LoVo (cell line): ENCODE measurements at regions not wholly inside any gene's neighbourhood (a gene's known extent, or its start where the extent isn't known, plus 50 kb on each side); places are given as distances from the start of the nearest gene placed in this dataset.
"Not testable (repeated sequence)": the region's sequence is repeated elsewhere in the genome, so short reads cannot be mapped to it uniquely, and the experiment has no call there.

Source experiments
- DNase-seq: peaks from one replicate; pipeline ENCODE4 v3.0.0-alpha.2; 2016; ENCODE audit warnings: low spot score

DNA sequence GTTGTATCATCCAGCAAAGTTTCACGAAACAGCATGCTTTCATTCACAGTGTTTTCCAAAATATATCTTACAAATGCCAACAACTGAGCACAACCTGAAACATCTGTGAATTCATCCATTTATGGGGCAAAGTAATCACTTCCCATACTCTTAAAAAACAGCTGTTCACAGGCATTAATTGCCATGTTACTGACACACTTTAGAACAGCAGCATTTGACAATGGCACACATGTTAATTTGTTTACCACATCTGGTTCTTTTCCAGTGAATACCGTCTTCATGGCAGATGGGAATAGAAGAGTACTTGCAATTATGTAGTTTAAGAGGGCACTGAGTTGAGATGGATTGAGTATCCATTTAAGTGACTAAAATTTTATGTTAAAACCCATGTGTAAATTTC is 347.4 kb upstream of the LRP1B start:
- DNase-seq = no peak

DNA sequence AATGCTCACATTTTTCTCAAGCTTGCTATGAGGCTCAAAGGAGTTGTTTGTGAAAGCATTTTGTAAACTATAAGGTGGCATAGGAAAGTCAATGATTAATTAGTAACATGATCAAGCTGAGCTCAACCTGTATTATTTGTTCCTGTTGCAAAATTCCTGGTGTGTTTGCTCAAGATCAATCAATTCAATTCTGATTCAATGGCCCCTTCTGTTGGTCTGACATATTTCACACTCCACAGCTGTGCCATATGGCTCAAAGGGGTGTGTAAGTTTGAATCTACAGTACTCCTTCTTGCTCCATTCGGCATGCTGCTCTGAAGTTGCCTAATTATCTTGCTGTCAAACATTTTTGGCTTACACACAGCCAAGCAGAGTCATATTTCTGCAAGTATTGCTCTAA is 341.6 kb upstream of the LRP1B start:
- DNase-seq = no peak

- DNase-seq = no peak
Observed at GRCh38 chr2:142467321-142467720, 336.5 kb upstream of the LRP1B start.

DNA sequence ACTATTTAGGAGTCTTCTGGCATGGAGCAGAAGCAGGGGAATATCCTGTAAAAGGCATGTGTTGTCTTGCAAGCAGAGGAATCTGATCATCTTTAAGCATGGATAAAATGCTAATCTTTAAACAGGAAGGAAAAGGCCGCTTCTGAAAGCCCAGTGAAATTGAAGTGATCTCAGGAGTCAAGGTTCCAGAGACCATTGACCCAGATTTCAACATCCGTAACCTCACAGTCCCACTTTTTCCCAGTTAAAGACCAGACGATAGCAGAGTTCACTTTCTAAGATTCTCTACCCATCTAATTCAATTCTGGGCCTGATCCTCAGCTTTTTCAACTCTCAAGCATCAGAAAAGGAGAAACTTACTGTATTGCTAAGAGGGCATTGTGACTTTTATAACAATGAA is 332.2 kb upstream of the LRP1B start:
- DNase-seq = no peak

GRCh38 chr2:142462306-142462705 is 331.5 kb upstream of the LRP1B start:
- DNase-seq = no peak

DNA sequence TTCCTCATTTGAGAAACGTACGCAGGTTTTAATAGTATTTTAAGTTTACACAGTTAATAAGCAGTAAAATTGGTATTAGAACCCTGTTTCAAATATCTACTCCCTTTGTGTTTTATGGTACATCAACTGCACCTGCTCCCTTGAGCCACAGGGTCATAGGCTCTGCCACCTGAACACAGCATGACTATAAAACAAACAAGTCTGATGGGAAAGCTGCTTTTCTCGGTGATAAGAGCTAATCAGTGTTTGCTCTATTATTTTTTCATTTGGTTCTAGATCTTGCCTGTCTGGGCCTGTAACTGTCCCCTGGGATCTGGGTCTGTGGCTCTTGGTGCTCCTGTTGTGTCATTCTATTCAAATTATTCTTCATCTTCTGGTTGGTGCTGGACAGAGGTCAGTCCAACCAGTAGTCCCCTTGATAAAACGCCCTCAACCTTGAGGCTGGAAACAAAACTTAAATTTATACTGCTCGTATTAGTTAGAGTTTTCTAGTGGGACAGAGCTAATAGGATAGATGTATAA is 314.8 kb upstream of the LRP1B start:
- DNase-seq = no peak

- DNase-seq = no peak
Observed at GRCh38 chr2:142445023-142445422, 314.2 kb upstream of the LRP1B start.

DNA sequence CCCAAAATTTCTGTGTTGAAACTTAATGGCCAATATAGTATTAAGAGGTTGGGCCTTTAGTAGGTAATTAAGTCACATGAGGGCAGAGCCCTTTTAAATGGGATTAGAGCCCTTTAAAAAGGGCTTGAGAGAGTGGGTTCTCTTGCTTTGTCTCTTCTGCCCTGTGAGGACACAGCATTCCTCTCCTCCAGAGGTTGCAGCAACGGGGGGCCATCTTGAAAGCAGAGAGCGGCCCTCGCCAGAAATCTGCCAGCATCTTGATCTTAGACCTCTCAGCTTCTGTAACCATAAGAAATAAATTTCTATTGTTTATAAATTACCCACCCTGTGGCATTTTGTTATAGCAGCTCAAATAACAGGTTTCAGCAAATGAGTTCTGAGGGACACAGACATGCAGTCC is 305.0 kb upstream of the LRP1B start:
- no peak for DNase-seq

GRCh38 chr2:142426064-142426463 is 295.2 kb upstream of the LRP1B start:
- DNase-seq = no peak

DNA sequence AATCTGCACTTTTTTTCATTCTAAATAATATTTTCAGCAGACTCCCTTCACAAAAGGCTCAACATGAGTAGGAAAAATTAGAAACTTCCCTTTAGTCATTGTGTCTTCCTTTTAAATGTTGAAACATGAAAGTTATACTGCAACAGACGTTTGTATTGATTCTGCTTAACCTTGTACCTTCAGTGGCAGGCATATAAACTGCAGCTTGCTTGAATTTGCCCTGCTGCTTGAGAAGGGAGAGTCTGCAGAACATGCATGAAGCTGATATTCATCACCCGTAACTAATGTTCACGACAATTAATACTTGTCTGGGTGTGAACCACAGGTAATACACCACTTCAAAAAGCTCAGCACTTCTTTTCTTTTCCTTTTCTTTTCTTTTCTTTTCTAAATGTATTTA is 294.7 kb upstream of the LRP1B start:
- no peak for DNase-seq

DNA sequence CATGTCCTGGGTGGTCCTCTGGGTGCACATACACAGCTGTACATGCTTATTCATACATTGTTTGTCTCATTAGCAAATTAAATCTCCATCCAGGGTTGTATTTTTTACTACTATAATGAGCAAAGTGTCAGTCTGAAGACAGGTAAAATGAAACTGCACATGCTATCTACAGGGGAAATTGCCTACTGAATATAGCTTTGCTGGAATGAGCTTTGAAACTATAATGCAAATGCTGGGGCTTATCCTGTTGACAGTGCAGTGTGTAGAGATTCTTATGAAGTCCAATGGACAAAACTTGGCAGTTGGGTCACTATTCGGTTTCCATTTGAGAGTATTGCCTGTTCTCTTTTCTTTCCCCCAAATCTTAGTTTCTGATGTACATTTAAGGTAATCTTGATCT is 292.8 kb upstream of the LRP1B start:
- DNase-seq = no peak

GRCh38 chr2:142422769-142423168 is 292.0 kb upstream of the LRP1B start:
- DNase-seq = no peak

DNA sequence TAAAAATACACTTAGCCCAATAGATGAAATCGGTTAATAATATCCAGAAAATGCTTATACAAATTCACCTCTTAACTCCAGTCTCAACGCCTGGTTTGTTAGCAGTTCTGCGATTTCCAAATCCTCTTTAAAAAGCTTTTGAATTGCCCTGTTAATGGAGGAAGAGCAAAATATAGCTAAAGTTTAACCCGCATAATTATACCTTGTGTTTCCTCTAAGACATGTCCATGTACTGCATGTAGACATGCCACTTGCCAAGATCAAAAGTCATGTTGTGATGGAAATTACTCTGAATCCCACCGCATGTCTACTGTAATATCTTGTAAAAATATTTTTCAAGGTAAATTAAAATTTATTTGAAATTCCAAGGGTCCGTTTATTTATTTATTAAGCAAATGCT is 291.2 kb upstream of the LRP1B start:
- no peak for DNase-seq

DNA sequence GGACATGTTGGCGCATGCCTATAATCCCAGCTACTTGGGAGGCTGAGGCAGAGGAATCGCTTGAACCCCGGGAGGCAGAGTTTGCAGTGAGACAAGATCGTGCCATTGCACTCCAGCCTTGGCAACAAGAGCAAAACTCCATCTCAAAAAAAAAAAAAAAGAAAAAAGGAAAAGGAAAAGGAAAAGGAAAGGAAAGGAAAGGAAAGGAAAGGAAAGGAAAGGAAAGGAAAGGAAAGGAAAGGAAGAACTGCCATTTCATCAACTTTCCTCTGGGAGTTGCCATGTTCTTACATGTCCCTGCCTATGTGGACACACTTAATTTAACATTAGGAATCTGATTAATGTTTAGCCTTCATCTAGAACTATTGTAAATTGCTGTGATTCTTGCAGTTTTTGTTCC is 287.9 kb upstream of the LRP1B start:
- not testable (repeated sequence) for DNase-seq

DNA sequence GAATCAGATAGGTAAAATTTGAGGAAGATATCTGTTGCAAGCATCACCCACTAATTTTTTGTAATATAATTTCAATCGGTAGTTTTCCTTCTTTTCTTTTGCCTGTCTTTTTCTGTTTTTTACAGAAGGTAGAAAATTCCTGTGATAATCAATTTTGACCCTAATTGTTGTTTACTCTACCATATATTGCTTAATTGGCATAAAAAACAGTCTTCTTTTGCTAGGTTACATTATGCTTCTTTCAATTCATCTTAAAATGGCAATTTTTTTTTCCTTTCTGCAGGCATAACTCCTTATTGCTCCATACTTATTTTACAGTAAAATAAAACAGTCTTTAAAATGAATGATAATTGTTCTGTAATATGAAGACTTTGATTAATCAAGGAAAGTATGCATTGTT is 286.2 kb upstream of the LRP1B start:
- no peak for DNase-seq

GRCh38 chr2:142415461-142415860 is 284.6 kb upstream of the LRP1B start:
- DNase-seq = peak; percentile 26

DNA sequence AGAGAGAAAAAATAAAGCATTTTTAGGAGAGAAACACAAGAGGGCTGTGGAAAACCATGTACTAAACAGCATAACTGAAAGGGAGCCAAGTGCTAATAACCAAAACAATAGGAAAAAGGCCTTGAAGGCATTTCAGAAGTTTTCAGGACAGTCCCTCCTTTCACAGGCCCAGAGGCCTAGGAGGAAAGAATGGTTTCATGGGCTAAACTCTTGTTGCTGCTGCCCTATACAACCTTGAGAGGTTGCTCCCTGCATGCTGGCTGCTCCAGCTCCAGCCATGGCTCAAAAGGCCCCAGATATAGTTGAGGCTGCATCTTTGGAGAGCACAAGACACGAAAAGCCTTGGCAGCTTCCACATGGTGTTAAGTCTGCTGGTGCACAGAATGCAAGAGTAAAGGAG is 267.4 kb upstream of the LRP1B start:
- no peak for DNase-seq

- DNase-seq = no peak
Observed at GRCh38 chr2:142395291-142395690, 264.5 kb upstream of the LRP1B start.

DNA sequence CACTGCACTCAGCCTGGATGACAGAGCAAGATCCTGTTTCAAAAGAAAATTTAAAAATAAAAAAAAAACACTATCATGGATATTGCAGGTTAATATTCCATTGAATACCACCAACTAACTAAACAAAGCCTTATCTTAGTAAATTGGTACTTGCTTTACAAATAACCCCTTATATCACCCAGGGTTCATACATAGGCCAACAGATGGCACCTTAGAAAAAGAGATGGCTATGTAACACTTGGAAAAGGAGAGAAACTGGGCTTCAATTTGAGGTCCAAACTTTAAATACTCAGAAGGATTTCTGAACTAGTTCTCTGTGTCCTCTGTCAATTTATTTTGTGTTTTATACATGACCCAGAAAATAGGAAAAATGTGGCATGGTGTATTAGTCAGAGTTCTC is 249.6 kb upstream of the LRP1B start:
- no peak for DNase-seq

DNA sequence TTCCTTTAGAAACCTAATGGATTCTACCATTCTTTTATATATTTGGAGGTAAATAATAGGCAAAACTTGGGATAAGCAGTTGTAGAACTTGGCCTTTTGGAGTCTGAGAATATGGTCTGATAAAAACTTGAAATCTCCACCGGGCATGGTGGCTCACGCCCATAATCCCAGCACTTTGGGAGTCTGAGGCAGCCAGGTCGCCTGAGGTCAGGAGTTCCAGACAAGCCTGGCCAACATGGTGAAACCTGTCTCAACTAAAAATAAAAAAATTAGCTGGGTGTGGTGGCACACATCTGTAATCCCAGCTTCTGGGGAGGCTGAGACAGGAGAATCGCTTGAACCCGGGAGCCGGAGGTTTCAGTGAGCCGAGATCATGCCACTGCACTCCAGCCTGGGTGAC is 231.3 kb upstream of the LRP1B start:
- not testable (repeated sequence) for DNase-seq

DNA sequence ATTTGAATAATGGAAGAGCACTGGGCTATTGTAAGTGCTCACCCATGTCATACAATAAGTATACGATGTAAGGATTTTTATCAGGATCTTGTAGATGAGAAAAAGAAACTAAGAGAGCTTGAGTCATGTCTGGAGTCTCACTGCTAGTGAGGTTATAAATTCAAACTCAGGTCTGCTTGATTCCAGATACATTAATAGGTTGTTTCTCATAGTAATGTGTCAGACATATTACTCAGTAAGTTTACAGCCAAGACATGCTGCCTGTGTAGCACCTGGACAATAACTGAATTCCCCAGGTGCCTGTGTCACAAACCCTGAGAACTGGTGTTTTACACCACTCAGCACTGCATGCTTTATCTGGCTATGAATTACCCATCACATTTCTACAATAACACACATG is 216.9 kb upstream of the LRP1B start:
- no peak for DNase-seq

DNA sequence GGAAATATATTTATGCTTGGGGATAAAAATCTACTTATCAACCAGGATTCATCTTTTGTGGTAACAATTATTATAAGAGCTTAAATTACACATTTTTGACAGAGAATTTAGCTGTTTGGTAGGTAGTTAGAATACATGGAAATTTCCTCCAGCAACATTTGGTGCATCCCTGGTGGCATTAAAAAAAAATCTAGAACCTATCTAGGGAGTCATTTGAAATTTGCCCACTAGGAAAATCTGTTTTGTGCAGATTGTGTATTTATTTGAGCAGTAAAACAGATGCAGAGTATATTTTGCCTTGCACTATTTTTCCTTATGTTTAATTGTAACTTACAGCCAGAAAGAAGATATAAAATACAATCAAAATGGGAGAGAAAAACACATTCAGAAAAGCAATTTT is 208.4 kb upstream of the LRP1B start:
- DNase-seq = no peak

DNA sequence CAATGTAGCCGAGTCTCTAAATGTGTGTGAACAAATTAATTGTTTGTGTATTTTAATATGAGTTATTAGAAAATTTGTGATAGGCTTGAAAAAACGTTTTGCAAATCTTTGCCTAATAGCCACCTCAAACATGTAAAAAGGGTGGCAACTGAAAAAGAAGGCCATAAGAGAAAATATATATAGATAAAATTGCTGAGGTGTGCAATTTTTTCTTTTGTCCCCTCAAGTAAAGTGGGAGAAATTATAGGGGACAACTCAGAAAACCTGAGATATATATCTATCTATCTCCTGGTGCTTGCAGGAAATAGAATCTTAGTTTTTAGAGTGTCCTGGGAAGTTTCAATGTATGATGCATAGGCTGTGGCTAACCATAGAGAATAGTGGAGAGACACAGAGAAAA is 201.4 kb upstream of the LRP1B start:
- no peak for DNase-seq

GRCh38 chr2:142330458-142330857 is 199.6 kb upstream of the LRP1B start:
- DNase-seq = no peak

DNA sequence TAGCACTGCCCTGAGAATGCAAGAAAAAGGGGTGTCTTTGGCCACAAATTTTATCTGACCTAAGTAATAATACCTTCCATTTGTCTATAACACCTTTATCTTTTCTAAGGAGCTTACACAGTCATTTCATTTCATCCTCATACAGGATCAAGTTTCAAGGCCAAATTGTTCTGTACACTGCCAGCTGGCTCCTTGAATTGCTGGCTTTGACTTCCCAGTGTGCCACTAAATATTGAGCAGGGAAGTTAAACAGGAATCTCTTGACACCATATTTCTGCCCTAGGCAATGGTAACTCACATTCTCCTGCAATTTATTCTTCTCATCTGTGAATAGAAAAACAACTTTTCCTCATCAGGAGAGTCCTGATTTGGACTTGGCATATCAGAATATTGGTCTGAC is 195.1 kb upstream of the LRP1B start:
- no peak for DNase-seq
